HL-60 (cell line): ENCODE measurements at regions not wholly inside any gene's neighbourhood (a gene's known extent, or its start where the extent isn't known, plus 50 kb on each side); places are given as distances from the start of the nearest gene placed in this dataset.

Experiments
- DNase-seq, 2 experiments: peaks; one replicate each; pipeline ENCODE4 v3.0.0-alpha.2; 2010 to 2020; ENCODE audit warnings: low read depth in 1 of 2, low spot score in 1 of 2
- H3K27ac ChIP-seq: fragments of 250-450 bp; sonication (Bioruptor Pico); replicated peaks from 2 replicates; pipeline ENCODE4 v1.5.1; 2020; ENCODE audit warnings: mild to moderate bottlenecking, moderate library complexity
- H3K27me3 ChIP-seq: fragments of 250-450 bp; sonication (Bioruptor Pico); 2 replicates; pipeline ENCODE4 v1.5.1; 2021; ENCODE audit warnings: mild to moderate bottlenecking, moderate library complexity; ENCODE audit not compliant: insufficient read depth, poor library complexity, severe bottlenecking
- H3K4me3 ChIP-seq: replicated peaks from 2 replicates; pipeline ENCODE4 v1.5.1; 2011; ENCODE audit warnings: mild to moderate bottlenecking, control low read depth, low read length; ENCODE audit not compliant: insufficient read depth
- GABPA ChIP-seq: IDR thresholded peaks from 2 replicates; pipeline ENCODE4 v1.6.1; 2012; ENCODE audit warnings: low read depth
- POLR2AphosphoS5 ChIP-seq: IDR thresholded peaks from 2 replicates; pipeline ENCODE4 v1.6.1; 2012; ENCODE audit warnings: low read depth
- SPI1 ChIP-seq: IDR thresholded peaks from 2 replicates; pipeline ENCODE4 v1.6.1; 2012; ENCODE audit warnings: low read depth, mild to moderate bottlenecking, borderline replicate concordance
- TF ChIP-seq, protein P1 (sequence below): IDR thresholded peaks from one replicate; pipeline ENCODE4 v1.5.1; 2011; ENCODE audit warnings: low read length, control low read depth, inconsistent platforms; ENCODE audit not compliant: insufficient read depth
- TF ChIP-seq, protein P2 (sequence below): IDR thresholded peaks from 2 replicates; pipeline ENCODE4 v1.6.1; 2012; ENCODE audit warnings: low read depth; ENCODE audit not compliant: insufficient replicate concordance

DNA sequence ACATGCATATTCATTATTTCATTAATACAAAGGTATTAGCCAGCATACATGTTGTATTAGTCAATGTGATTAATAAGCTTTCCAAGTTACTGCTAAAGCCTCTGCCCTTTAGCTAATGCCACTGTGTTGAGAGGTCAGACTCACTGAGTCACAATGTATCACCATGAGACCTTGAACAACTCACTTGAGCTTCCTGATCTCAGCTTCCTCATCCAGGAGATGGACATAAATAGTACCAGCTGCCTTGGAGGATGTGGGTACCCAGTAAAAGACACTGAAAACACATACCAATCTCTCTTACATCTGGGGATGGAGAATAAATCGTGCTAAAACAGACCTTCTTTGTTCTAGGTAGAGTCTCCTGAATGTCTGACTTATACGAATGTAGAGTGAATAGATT, 224.6 kb downstream of the EPHA4 start:
- TF ChIP-seq SPI1: no peak
- no peak for TF ChIP-seq POLR2AphosphoS5
- TF ChIP-seq, protein P1, sequence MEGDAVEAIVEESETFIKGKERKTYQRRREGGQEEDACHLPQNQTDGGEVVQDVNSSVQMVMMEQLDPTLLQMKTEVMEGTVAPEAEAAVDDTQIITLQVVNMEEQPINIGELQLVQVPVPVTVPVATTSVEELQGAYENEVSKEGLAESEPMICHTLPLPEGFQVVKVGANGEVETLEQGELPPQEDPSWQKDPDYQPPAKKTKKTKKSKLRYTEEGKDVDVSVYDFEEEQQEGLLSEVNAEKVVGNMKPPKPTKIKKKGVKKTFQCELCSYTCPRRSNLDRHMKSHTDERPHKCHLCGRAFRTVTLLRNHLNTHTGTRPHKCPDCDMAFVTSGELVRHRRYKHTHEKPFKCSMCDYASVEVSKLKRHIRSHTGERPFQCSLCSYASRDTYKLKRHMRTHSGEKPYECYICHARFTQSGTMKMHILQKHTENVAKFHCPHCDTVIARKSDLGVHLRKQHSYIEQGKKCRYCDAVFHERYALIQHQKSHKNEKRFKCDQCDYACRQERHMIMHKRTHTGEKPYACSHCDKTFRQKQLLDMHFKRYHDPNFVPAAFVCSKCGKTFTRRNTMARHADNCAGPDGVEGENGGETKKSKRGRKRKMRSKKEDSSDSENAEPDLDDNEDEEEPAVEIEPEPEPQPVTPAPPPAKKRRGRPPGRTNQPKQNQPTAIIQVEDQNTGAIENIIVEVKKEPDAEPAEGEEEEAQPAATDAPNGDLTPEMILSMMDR: no peak
- TF ChIP-seq, protein P2, sequence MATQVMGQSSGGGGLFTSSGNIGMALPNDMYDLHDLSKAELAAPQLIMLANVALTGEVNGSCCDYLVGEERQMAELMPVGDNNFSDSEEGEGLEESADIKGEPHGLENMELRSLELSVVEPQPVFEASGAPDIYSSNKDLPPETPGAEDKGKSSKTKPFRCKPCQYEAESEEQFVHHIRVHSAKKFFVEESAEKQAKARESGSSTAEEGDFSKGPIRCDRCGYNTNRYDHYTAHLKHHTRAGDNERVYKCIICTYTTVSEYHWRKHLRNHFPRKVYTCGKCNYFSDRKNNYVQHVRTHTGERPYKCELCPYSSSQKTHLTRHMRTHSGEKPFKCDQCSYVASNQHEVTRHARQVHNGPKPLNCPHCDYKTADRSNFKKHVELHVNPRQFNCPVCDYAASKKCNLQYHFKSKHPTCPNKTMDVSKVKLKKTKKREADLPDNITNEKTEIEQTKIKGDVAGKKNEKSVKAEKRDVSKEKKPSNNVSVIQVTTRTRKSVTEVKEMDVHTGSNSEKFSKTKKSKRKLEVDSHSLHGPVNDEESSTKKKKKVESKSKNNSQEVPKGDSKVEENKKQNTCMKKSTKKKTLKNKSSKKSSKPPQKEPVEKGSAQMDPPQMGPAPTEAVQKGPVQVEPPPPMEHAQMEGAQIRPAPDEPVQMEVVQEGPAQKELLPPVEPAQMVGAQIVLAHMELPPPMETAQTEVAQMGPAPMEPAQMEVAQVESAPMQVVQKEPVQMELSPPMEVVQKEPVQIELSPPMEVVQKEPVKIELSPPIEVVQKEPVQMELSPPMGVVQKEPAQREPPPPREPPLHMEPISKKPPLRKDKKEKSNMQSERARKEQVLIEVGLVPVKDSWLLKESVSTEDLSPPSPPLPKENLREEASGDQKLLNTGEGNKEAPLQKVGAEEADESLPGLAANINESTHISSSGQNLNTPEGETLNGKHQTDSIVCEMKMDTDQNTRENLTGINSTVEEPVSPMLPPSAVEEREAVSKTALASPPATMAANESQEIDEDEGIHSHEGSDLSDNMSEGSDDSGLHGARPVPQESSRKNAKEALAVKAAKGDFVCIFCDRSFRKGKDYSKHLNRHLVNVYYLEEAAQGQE: no peak
- no peak for TF ChIP-seq GABPA
- Histone ChIP-seq H3K27me3 (no peaks in the 10 kb centered on the region), H3K27ac (no peak overlapping the region), H3K4me3 (no peak overlapping the region)
- DNase-seq: no peak

DNA sequence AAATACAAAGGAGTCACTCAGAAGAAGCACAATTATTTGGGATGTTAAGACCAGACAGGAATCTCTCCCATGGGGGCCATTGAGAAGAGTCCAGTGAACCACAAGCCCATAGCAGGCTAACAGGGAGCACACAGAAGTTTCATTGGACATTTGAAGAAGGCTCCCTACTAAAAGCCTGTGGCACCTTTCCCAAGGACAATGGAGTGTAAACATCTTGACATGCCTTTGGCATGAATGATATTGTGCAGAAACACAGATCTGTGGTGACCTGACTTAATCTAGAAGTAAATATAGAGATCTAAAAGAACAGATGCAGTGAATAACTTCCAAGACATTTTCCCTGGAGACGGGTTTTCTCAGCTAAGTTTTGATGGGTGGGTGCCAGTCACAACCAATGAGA, 221.5 kb downstream of the EPHA4 start:
- DNase-seq: no peak
- no peaks in the 10 kb centered on the region for H3K27me3 ChIP-seq
- no peak overlapping the region for H3K4me3 ChIP-seq
- TF ChIP-seq, protein P1: no peak
- TF ChIP-seq, protein P2: no peak
- TF ChIP-seq POLR2AphosphoS5 (no peak), SPI1 (no peak), GABPA (no peak)
- H3K27ac ChIP-seq: no peak overlapping the region

DNA sequence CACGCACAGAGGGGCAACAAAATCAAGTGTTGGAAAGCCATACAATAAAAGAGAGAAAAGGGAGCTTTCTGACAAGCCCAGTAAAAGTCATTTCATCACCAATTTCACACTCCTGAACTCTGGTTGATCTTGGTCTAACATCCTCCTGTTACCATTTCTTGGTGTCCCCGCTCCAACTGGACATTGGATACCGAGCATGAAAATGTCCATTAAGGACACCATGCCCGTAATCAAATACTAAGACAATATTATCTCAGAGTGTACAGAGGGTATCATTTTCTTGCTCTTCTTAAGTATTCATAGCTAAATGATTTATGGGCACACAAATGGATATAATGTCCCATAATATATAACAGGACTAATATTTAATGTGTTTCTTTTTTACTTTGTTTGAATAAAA, 218.9 kb downstream of the EPHA4 start:
- Histone ChIP-seq H3K4me3 (no peak overlapping the region), H3K27me3 (no peaks in the 10 kb centered on the region), H3K27ac (no peak overlapping the region)
- TF ChIP-seq SPI1: no peak
- TF ChIP-seq, protein P2: no peak
- no peak for TF ChIP-seq GABPA
- no peak for TF ChIP-seq POLR2AphosphoS5
- TF ChIP-seq, protein P1: no peak
- no peak for DNase-seq
